ENCODE measurements at regions not wholly inside any gene's neighbourhood (a gene's known extent, or its start where the extent isn't known, plus 50 kb on each side); places are given as distances from the start of the nearest gene placed in this dataset.

- TF ChIP-seq CTCF (IDR thresholded peaks at IDR 0.05; ENCODE audit: extremely low read depth in 1 of 2, insufficient read depth in 1 of 2, low read depth in 1 of 2, low read length in 2 of 2), result no peak
- no peak for TF ChIP-seq POLR2A (IDR thresholded peaks at IDR 0.05; ENCODE audit: low read depth, low read length)
Measured at GRCh38 chr14:103207388-103208072, 84.3 kb downstream of the TNFAIP2 start.

Data from endothelial cell of umbilical vein (primary cell).